Naive thymus-derived CD4-positive, alpha-beta T cell (primary cell): ENCODE measurements at regions not wholly inside any gene's neighbourhood (a gene's known extent, or its start where the extent isn't known, plus 50 kb on each side); places are given as distances from the start of the nearest gene placed in this dataset.
A peak's percentile ranks its signal among the peaks of the same experiment; 100 is the strongest.

Experiments used
- ATAC-seq: fragments of 150-1000 bp; cut with Tn5 transposase; 2 replicates; pipeline ENCODE4 v1.10.0; 2021; ENCODE audit warnings: mild to moderate bottlenecking, moderate library complexity
- CTCF ChIA-PET: fragments of 350-600 bp; sonication (Branson Sonifier 250); formaldehyde crosslinking; loops from one replicate; lab custom pipeline; 2021; ENCODE audit warnings: antibody characterized with exemption; lab: Charles Lee
- POLR2A ChIA-PET: fragments of 350-600 bp; sonication (Branson Sonifier 250); formaldehyde crosslinking; loops from one replicate; lab custom pipeline; 2021; ENCODE audit warnings: antibody characterized with exemption, inconsistent platforms; lab: Charles Lee
- DNase-seq, 9 donors: peaks; one replicate each; pipeline versions ENCODE4 v3.0.0 to v3.0.0-alpha.2; 2020 to 2022; ENCODE audit warnings: mixed read lengths in 1 of 9
- H3K27ac ChIP-seq: one replicate; pipeline ENCODE4 v1.7.0; 2013; ENCODE audit warnings: mild to moderate bottlenecking, low read depth, low read length, moderate library complexity
- H3K27me3 ChIP-seq, 2 donors: one replicate each; pipeline ENCODE4 v1.7.0; 2013; ENCODE audit warnings: low read length in 2 of 2, mild to moderate bottlenecking in 2 of 2, moderate library complexity in 2 of 2; ENCODE audit not compliant: control insufficient read depth in 2 of 2, insufficient read depth in 2 of 2
- H3K36me3 ChIP-seq, 3 experiments: 1 replicate in 2 of 3; 2 replicates in 1 of 3; pipeline ENCODE4 v1.7.0; 2013; ENCODE audit warnings: low read length in 3 of 3, mild to moderate bottlenecking in 3 of 3, moderate library complexity in 1 of 3; ENCODE audit not compliant: insufficient read depth in 3 of 3, control insufficient read depth in 2 of 3
- H3K4me1 ChIP-seq, 2 donors: one replicate each; pipeline ENCODE4 v1.7.0; 2013; ENCODE audit warnings: low read length in 2 of 2, mild to moderate bottlenecking in 2 of 2, moderate library complexity in 1 of 2; ENCODE audit not compliant: control insufficient read depth in 2 of 2, insufficient read depth in 2 of 2
- H3K4me3 ChIP-seq: 2 replicates; pipeline ENCODE4 v1.7.0; 2013; ENCODE audit warnings: mild to moderate bottlenecking, low read length
- H3K9me3 ChIP-seq, 3 experiments: 1 replicate in 2 of 3; 2 replicates in 1 of 3; pipeline ENCODE4 v1.7.0; 2013; ENCODE audit warnings: low read length in 3 of 3; ENCODE audit not compliant: control insufficient read depth in 2 of 3
- H3K27ac Mint-ChIP-seq, 9 donors: one replicate each; pipeline ENCODE4 v1.8.0; 2020 to 2022; ENCODE audit warnings: mixed read lengths in 9 of 9, mild to moderate bottlenecking in 8 of 9, moderate library complexity in 5 of 9, inconsistent platforms in 2 of 9
- H3K27me3 Mint-ChIP-seq, 5 donors: one replicate each; pipeline ENCODE4 v1.8.0; 2021 to 2022; ENCODE audit warnings: mixed read lengths in 5 of 5, mild to moderate bottlenecking in 1 of 5
- H3K36me3 Mint-ChIP-seq, 5 donors: one replicate each; pipeline ENCODE4 v1.8.0; 2020 to 2022; ENCODE audit warnings: mixed read lengths in 5 of 5, mild to moderate bottlenecking in 3 of 5, inconsistent platforms in 1 of 5
- H3K4me1 Mint-ChIP-seq, 7 donors: one replicate each; pipeline ENCODE4 v1.8.0; 2020 to 2022; ENCODE audit warnings: mixed read lengths in 7 of 7, mild to moderate bottlenecking in 3 of 7, inconsistent platforms in 1 of 7
- H3K4me3 Mint-ChIP-seq, 10 donors: one replicate each; pipeline ENCODE4 v1.8.0; 2020 to 2022; ENCODE audit warnings: mild to moderate bottlenecking in 10 of 10, mixed read lengths in 10 of 10, moderate library complexity in 6 of 10, inconsistent platforms in 2 of 10
- H3K9me3 Mint-ChIP-seq, 11 donors: one replicate each; pipeline ENCODE4 v1.8.0; 2020 to 2022; ENCODE audit warnings: mixed read lengths in 11 of 11, mild to moderate bottlenecking in 4 of 11, inconsistent platforms in 1 of 11, moderate library complexity in 1 of 11
- intact Hi-C, 2 donors: fragments of 100-400 bp; cut with micrococcal nuclease; formaldehyde crosslinking; loops; one replicate each; pipeline ENCODE4 v1.15.1; 2023

DNA sequence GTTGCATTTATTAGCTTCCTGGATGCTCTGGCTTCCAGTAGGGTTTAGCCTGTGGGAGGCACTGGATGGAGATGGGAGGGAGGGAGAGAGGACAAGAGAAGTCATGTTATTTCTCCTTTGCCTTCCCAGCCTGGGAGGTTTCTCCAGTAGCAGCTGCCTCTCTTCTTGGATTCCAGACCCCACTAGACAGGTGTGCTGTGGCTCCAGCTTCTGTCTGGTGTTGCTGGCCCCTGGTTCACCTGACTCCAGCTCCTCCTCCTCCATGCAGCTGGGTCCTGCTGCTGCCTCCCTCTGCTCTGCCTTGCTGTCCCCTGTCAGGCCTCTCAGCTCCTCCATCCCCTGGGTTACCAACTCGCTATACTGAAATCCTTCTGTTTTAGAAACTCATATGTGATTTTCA lies 188.9 kb upstream of the TNP1 start:
- Histone ChIP-seq H3K4me1 (no peaks in the 10 kb centered on the region), H3K27ac (no peak overlapping the region), H3K36me3 (no peaks in the 10 kb centered on the region), H3K27me3 (no peaks in the 10 kb centered on the region), H3K4me3 (no peak overlapping the region), H3K9me3 (no peaks in the 10 kb centered on the region)
- Mint-ChIP-seq H3K4me1 (peaks cover 0 to 3% (median 0%) of the 10 kb centered on the region in 7 donors), H3K36me3 (no peaks in the 10 kb centered on the region), H3K4me3 (no peak overlapping the region), H3K27me3 (peaks cover 16 to 31% (median 23%) of the 10 kb centered on the region in 5 donors), H3K27ac (no peak overlapping the region), H3K9me3 (no peaks in the 10 kb centered on the region)
- DNase-seq (no peak), ATAC-seq (no peak)
- ChIA-PET CTCF (no interaction called here), POLR2A (no interaction called here)
- intact Hi-C loops = no loop called here

DNA sequence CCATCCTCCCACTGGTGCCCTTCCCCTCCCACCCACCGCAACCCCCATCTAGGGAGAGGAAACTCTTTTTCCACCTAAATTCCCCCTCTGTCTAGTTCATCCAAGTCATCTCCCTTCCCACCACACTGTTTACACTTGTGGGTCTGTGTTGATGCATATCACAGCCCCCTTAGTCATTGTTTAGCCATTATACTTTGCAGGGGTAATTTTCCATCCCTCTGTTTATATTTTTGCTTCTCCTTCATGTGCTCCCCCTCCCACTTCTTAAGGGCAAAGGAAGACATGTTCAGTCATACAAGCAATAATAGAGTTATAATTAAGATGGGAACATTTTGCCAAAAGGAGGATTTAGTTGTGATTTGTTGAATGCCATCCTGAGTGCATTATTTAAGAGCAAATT lies 187.8 kb upstream of the TNP1 start:
- no peaks in the 10 kb centered on the region for H3K9me3 Mint-ChIP-seq
- POLR2A ChIA-PET = no interaction called here
- no peak overlapping the region for H3K27ac Mint-ChIP-seq
- H3K36me3 Mint-ChIP-seq = no peaks in the 10 kb centered on the region
- peaks cover 16 to 33% (median 20%) of the 10 kb centered on the region in 5 donors for H3K27me3 Mint-ChIP-seq
- no peak overlapping the region for H3K4me3 ChIP-seq
- H3K4me1 ChIP-seq = no peaks in the 10 kb centered on the region
- no peaks in the 10 kb centered on the region for H3K36me3 ChIP-seq
- ATAC-seq (no peak), DNase-seq (no peak)
- H3K27me3 ChIP-seq = no peaks in the 10 kb centered on the region
- CTCF ChIA-PET = no interaction called here
- H3K27ac ChIP-seq = no peak overlapping the region
- intact Hi-C loops = no loop called here
- no peak overlapping the region for H3K4me3 Mint-ChIP-seq
- peaks cover 0 to 3% (median 0%) of the 10 kb centered on the region in 7 donors for H3K4me1 Mint-ChIP-seq
- no peaks in the 10 kb centered on the region for H3K9me3 ChIP-seq

GRCh38 chr2:217047209-217047608 lies 187.3 kb upstream of the TNP1 start:
- Mint-ChIP-seq H3K4me1 (peaks cover 0 to 3% (median 0%) of the 10 kb centered on the region in 7 donors), H3K36me3 (no peaks in the 10 kb centered on the region), H3K4me3 (no peak overlapping the region), H3K9me3 (no peaks in the 10 kb centered on the region), H3K27ac (no peak overlapping the region), H3K27me3 (peaks cover 18 to 36% (median 21%) of the 10 kb centered on the region in 5 donors)
- Histone ChIP-seq H3K27ac (no peak overlapping the region), H3K4me3 (no peak overlapping the region), H3K9me3 (no peaks in the 10 kb centered on the region), H3K27me3 (no peaks in the 10 kb centered on the region), H3K36me3 (no peaks in the 10 kb centered on the region), H3K4me1 (no peaks in the 10 kb centered on the region)
- intact Hi-C loops = no loop called here
- no peak for DNase-seq
- no peak for ATAC-seq
- CTCF ChIA-PET = no interaction called here
- POLR2A ChIA-PET = no interaction called here

GRCh38 chr2:217045700-217046475 lies 186.0 kb upstream of the TNP1 start:
- CTCF ChIA-PET = no interaction called here
- peak overlapping the region in 1 of 9 donors; percentile 33 for H3K27ac Mint-ChIP-seq

GRCh38 chr2:217040099-217040498 lies 180.2 kb upstream of the TNP1 start:
- intact Hi-C loops = no loop called here
- H3K27me3 Mint-ChIP-seq = peaks cover 0 to 22% (median 7%) of the 10 kb centered on the region in 5 donors
- no peak overlapping the region for H3K4me3 Mint-ChIP-seq

More at GRCh38 chr2:217045700-217046475, 186.0 kb upstream of the TNP1 start:
- Histone ChIP-seq H3K9me3 (no peaks in the 10 kb centered on the region), H3K36me3 (no peaks in the 10 kb centered on the region), H3K27ac (no peak overlapping the region), H3K4me3 (no peak overlapping the region), H3K4me1 (no peaks in the 10 kb centered on the region), H3K27me3 (no peaks in the 10 kb centered on the region)
- ATAC-seq (no peak), DNase-seq (no peak)
- no peak overlapping the region for H3K4me3 Mint-ChIP-seq
- peaks cover 0 to 3% (median 0%) of the 10 kb centered on the region in 7 donors for H3K4me1 Mint-ChIP-seq
- peaks cover 0 to 3% (median 0%) of the 10 kb centered on the region in 11 donors for H3K9me3 Mint-ChIP-seq
- intact Hi-C loops = no loop called here
- POLR2A ChIA-PET = no interaction called here
- peaks cover 17 to 36% (median 25%) of the 10 kb centered on the region in 5 donors for H3K27me3 Mint-ChIP-seq
- no peaks in the 10 kb centered on the region for H3K36me3 Mint-ChIP-seq

DNA sequence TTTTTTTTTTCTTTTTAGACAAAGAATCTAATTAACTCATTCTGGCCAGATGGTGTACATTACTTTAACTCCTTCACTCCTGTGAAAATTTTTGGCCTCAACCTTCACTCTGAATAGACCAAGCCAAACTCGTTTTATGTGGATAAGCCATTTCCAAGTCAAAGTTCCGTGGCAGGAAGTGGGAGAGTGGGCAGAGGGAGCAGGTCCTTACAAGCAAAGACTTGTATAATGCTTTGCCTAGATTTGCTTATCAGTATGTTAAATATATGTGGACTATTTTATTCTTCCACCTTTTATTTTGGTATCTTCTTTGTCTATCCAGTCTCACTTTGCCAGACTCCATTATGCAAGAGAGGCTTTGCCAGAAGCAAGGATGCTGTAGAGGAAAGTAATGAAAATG lies 178.1 kb upstream of the TNP1 start:
- H3K4me3 Mint-ChIP-seq = no peak overlapping the region
- H3K27ac ChIP-seq = no peak overlapping the region

More at GRCh38 chr2:217040099-217040498, 180.2 kb upstream of the TNP1 start:
- Mint-ChIP-seq H3K36me3 (no peaks in the 10 kb centered on the region), H3K27ac (no peak overlapping the region), H3K9me3 (peaks cover 0 to 3% (median 0%) of the 10 kb centered on the region in 11 donors), H3K4me1 (no peaks in the 10 kb centered on the region)
- H3K4me3 ChIP-seq = no peak overlapping the region
- H3K9me3 ChIP-seq = no peaks in the 10 kb centered on the region
- DNase-seq (no peak), ATAC-seq (no peak)
- CTCF ChIA-PET = no interaction called here
- no peaks in the 10 kb centered on the region for H3K36me3 ChIP-seq
- no peak overlapping the region for H3K27ac ChIP-seq
- POLR2A ChIA-PET = no interaction called here
- no peaks in the 10 kb centered on the region for H3K4me1 ChIP-seq
- H3K27me3 ChIP-seq = no peaks in the 10 kb centered on the region

GRCh38 chr2:217037353-217037752 lies 177.5 kb upstream of the TNP1 start:
- DNase-seq = no peak
- POLR2A ChIA-PET = no interaction called here
- intact Hi-C loops = no loop called here
- no peaks in the 10 kb centered on the region for H3K27me3 ChIP-seq
- Mint-ChIP-seq H3K4me1 (no peaks in the 10 kb centered on the region), H3K36me3 (no peaks in the 10 kb centered on the region), H3K27me3 (peaks cover 0 to 13% (median 7%) of the 10 kb centered on the region in 5 donors), H3K4me3 (no peak overlapping the region), H3K27ac (no peak overlapping the region), H3K9me3 (peaks cover 0 to 4% (median 0%) of the 10 kb centered on the region in 11 donors)
- CTCF ChIA-PET = no interaction called here
- H3K9me3 ChIP-seq = no peaks in the 10 kb centered on the region
- no peak overlapping the region for H3K27ac ChIP-seq
- no peaks in the 10 kb centered on the region for H3K36me3 ChIP-seq
- no peak for ATAC-seq
- no peaks in the 10 kb centered on the region for H3K4me1 ChIP-seq
- no peak overlapping the region for H3K4me3 ChIP-seq

More for the DNA sequence above, 178.1 kb upstream of the TNP1 start:
- Mint-ChIP-seq H3K27me3 (peaks cover 0 to 14% (median 7%) of the 10 kb centered on the region in 5 donors), H3K9me3 (peaks cover 0 to 4% (median 0%) of the 10 kb centered on the region in 11 donors), H3K4me1 (no peaks in the 10 kb centered on the region), H3K36me3 (no peaks in the 10 kb centered on the region), H3K27ac (no peak overlapping the region)
- ChIA-PET CTCF (no interaction called here), POLR2A (no interaction called here)
- intact Hi-C loops = no loop called here
- Histone ChIP-seq H3K27me3 (no peaks in the 10 kb centered on the region), H3K4me1 (no peaks in the 10 kb centered on the region), H3K9me3 (no peaks in the 10 kb centered on the region), H3K36me3 (no peaks in the 10 kb centered on the region), H3K4me3 (no peak overlapping the region)
- DNase-seq (no peak), ATAC-seq (no peak)
